SK-N-SH (cell line): ENCODE measurements at regions not wholly inside any gene's neighbourhood (a gene's known extent, or its start where the extent isn't known, plus 50 kb on each side); places are given as distances from the start of the nearest gene placed in this dataset.

ENCODE experiments used
- EP300 ChIP-seq, 2 experiments: IDR thresholded peaks; 2 replicates each; pipeline versions ENCODE4 v1.4.0 to v1.6.1; 2012; ENCODE audit warnings: borderline replicate concordance in 1 of 2, low read depth in 1 of 2, low read length in 1 of 2
- JUND ChIP-seq: IDR thresholded peaks from 2 replicates; pipeline ENCODE4 v1.4.0; 2012
- NFIC ChIP-seq: IDR thresholded peaks from 2 replicates; pipeline ENCODE4 v1.4.0; 2012; ENCODE audit warnings: borderline replicate concordance
- POLR2AphosphoS5 ChIP-seq: IDR thresholded peaks from 2 replicates; pipeline ENCODE4 v1.6.1; 2012; ENCODE audit warnings: low read depth, low read length
- RAD21 ChIP-seq: IDR thresholded peaks from 2 replicates; pipeline ENCODE4 v1.6.1; 2012; ENCODE audit warnings: mild to moderate bottlenecking, low read length
- RFX5 ChIP-seq: IDR thresholded peaks from 2 replicates; pipeline ENCODE4 v1.6.1; 2012; ENCODE audit warnings: mild to moderate bottlenecking, improper control_type of control experiment, low read length
- TAF1 ChIP-seq: IDR thresholded peaks from 2 replicates; pipeline ENCODE4 v1.6.1; 2012; ENCODE audit warnings: low read depth, mild to moderate bottlenecking, low read length, moderate library complexity, borderline replicate concordance
- TEAD4 ChIP-seq: IDR thresholded peaks from 2 replicates; pipeline ENCODE4 v1.4.0; 2012; ENCODE audit warnings: mild to moderate bottlenecking, borderline replicate concordance; ENCODE audit not compliant: insufficient read depth
- TF ChIP-seq, protein P1 (sequence below): fragments of 200-600 bp; sonication (generic); IDR thresholded peaks from 2 replicates; pipeline ENCODE4 v1.6.1; 2017; ENCODE audit warnings: antibody characterized with exemption, mild to moderate bottlenecking, moderate library complexity
- TF ChIP-seq, protein P2 (sequence below): IDR thresholded peaks from 2 replicates; pipeline ENCODE4 v1.4.0; 2012; ENCODE audit warnings: low read depth, borderline replicate concordance
- TF ChIP-seq, protein P3 (sequence below): fragments of 150-350 bp; IDR thresholded peaks from 2 replicates; pipeline ENCODE4 v1.6.1; 2017; ENCODE audit warnings: antibody characterized with exemption, low read length, low read depth, borderline replicate concordance
- TF ChIP-seq, protein P4 (sequence below): IDR thresholded peaks from 2 replicates; pipeline ENCODE4 v1.6.1; 2012; ENCODE audit warnings: mild to moderate bottlenecking, low read depth, low read length, moderate library complexity
- TF ChIP-seq, protein P5 (sequence below): IDR thresholded peaks from 2 replicates; pipeline ENCODE4 v1.4.0; 2012; ENCODE audit warnings: low read depth

DNA sequence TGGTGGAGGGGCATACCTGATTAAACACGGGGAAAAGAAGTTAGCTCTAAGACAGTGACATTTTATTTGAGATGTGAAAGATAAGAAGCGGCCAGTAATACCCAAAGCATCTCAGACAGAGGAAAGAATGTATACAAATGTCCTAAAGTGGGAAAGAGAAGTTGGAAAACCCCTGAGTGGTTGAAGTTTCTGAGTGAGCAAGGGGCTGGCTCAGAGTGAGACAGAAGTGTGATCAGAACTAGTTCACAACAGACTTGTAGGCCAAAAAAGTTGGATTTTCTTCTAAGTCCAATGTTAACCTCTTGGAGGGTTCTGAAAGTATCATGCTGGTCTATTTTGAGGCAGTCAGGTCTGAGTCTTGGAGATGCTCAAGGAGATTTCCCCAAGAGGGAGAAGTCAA is 608.7 kb downstream of the SOX6 start:
- no peak for TF ChIP-seq EP300 (IDR thresholded peaks at IDR 0.05; ENCODE audit: borderline replicate concordance in 1 of 2, low read depth in 1 of 2, low read length in 1 of 2)
- TF ChIP-seq, protein P1, sequence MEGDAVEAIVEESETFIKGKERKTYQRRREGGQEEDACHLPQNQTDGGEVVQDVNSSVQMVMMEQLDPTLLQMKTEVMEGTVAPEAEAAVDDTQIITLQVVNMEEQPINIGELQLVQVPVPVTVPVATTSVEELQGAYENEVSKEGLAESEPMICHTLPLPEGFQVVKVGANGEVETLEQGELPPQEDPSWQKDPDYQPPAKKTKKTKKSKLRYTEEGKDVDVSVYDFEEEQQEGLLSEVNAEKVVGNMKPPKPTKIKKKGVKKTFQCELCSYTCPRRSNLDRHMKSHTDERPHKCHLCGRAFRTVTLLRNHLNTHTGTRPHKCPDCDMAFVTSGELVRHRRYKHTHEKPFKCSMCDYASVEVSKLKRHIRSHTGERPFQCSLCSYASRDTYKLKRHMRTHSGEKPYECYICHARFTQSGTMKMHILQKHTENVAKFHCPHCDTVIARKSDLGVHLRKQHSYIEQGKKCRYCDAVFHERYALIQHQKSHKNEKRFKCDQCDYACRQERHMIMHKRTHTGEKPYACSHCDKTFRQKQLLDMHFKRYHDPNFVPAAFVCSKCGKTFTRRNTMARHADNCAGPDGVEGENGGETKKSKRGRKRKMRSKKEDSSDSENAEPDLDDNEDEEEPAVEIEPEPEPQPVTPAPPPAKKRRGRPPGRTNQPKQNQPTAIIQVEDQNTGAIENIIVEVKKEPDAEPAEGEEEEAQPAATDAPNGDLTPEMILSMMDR = no peak
- TF ChIP-seq, protein P2, sequence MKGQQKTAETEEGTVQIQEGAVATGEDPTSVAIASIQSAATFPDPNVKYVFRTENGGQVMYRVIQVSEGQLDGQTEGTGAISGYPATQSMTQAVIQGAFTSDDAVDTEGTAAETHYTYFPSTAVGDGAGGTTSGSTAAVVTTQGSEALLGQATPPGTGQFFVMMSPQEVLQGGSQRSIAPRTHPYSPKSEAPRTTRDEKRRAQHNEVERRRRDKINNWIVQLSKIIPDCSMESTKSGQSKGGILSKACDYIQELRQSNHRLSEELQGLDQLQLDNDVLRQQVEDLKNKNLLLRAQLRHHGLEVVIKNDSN = no peak
- TF ChIP-seq, protein P3, sequence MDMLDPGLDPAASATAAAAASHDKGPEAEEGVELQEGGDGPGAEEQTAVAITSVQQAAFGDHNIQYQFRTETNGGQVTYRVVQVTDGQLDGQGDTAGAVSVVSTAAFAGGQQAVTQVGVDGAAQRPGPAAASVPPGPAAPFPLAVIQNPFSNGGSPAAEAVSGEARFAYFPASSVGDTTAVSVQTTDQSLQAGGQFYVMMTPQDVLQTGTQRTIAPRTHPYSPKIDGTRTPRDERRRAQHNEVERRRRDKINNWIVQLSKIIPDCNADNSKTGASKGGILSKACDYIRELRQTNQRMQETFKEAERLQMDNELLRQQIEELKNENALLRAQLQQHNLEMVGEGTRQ = no peak
- no peak for TF ChIP-seq JUND
- TF ChIP-seq, protein P4, sequence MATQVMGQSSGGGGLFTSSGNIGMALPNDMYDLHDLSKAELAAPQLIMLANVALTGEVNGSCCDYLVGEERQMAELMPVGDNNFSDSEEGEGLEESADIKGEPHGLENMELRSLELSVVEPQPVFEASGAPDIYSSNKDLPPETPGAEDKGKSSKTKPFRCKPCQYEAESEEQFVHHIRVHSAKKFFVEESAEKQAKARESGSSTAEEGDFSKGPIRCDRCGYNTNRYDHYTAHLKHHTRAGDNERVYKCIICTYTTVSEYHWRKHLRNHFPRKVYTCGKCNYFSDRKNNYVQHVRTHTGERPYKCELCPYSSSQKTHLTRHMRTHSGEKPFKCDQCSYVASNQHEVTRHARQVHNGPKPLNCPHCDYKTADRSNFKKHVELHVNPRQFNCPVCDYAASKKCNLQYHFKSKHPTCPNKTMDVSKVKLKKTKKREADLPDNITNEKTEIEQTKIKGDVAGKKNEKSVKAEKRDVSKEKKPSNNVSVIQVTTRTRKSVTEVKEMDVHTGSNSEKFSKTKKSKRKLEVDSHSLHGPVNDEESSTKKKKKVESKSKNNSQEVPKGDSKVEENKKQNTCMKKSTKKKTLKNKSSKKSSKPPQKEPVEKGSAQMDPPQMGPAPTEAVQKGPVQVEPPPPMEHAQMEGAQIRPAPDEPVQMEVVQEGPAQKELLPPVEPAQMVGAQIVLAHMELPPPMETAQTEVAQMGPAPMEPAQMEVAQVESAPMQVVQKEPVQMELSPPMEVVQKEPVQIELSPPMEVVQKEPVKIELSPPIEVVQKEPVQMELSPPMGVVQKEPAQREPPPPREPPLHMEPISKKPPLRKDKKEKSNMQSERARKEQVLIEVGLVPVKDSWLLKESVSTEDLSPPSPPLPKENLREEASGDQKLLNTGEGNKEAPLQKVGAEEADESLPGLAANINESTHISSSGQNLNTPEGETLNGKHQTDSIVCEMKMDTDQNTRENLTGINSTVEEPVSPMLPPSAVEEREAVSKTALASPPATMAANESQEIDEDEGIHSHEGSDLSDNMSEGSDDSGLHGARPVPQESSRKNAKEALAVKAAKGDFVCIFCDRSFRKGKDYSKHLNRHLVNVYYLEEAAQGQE = no peak
- TF ChIP-seq NFIC = no peak
- no peak for TF ChIP-seq RFX5
- TF ChIP-seq TAF1 = no peak
- TF ChIP-seq POLR2AphosphoS5 = no peak
- TF ChIP-seq TEAD4 = no peak
- TF ChIP-seq, protein P5, sequence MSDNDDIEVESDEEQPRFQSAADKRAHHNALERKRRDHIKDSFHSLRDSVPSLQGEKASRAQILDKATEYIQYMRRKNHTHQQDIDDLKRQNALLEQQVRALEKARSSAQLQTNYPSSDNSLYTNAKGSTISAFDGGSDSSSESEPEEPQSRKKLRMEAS = no peak
- no peak for TF ChIP-seq RAD21
